Cardiac septum (tissue), 1 donor: ENCODE measurements at regions not wholly inside any gene's neighbourhood (a gene's known extent, or its start where the extent isn't known, plus 50 kb on each side); places are given as distances from the start of the nearest gene placed in this dataset.

Experiments used
- DNase-seq: peaks from one replicate; pipeline ENCODE4 v3.0.0-alpha.2; 2020; ENCODE audit warnings: low spot score
- intact Hi-C: fragments of 100-400 bp; cut with DNase I; formaldehyde crosslinking; loops from one replicate; pipeline ENCODE4 v1.14.0; 2022
- donor health status: DM: no; HTN: no; CAD: no.

- DNase-seq: no peak
Observed at GRCh38 chr17:6177941-6178694, 107.9 kb downstream of the WSCD1 start.

More at GRCh38 chr17:6177941-6178694, 107.9 kb downstream of the WSCD1 start:
- intact Hi-C loops: no loop called here
